HG03342 (cell line): ENCODE measurements at regions not wholly inside any gene's neighbourhood (a gene's known extent, or its start where the extent isn't known, plus 50 kb on each side); places are given as distances from the start of the nearest gene placed in this dataset.
"Not testable (repeated sequence)": the region's sequence is repeated elsewhere in the genome, so short reads cannot be mapped to it uniquely, and the experiment has no call there.

Source experiments
- ATAC-seq: cut with Tn5 transposase; IDR thresholded peaks from one replicate; pipeline ENCODE4 v1.9.1; 2021; ENCODE audit warnings: mild to moderate bottlenecking, moderate library complexity; ENCODE audit not compliant: unreplicated experiment

DNA sequence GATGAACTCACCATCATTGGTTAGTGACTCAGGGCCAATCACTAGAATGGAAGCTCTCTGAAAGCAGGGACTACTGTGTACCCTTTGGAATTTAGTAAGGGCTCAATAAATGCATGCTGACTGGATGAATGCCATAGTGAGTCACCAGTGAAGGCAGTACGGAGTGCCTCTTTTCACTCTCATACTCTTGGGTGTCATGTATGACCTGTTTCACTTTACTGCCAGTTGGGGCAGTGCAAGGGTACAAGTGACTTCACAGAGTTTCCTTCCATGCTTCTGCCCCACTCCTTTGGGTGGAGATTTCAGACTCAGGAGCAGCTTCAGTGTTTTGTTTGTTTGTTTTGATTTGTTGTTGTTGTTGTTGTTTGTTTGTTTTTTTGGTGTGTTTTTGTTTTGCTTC lies 57.7 kb downstream of the SOX3 start:
- no peak for ATAC-seq

- no peak for ATAC-seq
These were observed 64.0 kb downstream of the SOX3 start for GRCh38 chrX:140440876-140441275.

GRCh38 chrX:140439476-140439875 lies 65.4 kb downstream of the SOX3 start:
- no peak for ATAC-seq

GRCh38 chrX:140434347-140434746 lies 70.5 kb downstream of the SOX3 start:
- no peak for ATAC-seq

DNA sequence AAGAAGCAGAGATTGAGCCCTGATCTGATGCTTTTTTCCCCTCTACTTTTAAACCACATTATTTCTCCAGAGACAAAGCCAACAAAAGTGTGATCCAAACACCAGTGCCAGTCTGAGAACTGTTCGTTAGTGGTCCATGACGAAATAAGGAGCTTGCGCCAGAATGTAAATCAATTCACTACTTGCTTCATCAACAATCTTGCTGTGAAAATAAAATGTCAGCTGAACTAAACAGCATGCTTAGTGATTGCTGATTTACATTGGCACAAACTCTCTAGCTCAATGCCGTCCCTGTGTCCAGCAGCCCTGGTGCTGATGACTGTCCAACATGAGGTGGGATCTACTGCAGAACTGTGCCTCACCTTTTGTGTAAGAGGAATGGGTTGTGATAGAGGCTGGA lies 71.3 kb downstream of the SOX3 start:
- no peak for ATAC-seq

DNA sequence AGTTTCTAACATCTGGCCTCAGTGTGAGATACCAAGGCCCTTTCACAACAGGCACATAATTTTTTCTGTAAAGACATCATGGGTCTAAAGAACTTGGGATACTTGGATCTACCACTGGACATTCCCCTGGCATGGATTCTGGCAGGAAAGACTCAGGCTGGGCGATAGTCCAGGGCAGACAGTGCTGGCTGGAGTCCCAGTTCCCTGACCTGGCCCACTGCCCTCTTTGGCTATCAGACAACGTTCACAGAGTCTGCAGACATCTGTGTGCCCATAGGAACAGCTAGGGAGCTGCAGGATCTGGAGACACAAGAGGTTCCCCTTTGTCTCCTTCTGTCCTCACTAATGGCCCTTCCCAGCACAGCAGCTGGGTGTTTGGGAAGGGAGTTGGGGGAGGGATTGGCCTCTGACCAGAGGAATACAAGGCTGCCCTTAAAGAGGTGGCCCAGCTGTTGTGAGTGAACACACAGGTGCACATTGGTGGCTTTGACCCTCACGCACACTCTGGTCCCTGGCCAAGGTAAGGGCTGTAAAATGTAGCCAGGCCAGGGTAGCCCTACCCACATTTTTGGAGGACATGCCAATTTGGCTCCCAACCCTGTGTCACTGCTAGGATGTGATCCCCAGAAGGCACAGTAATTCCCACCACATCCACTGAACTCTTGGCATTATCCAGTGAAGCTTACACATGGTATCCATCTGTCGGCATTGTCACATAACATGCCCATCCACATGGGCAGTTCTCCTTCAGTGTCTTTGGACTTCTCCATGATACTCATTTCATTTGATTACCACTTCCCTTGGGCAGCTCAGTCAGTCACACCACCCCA lies 72.3 kb downstream of the SOX3 start:
- ATAC-seq = no peak

DNA sequence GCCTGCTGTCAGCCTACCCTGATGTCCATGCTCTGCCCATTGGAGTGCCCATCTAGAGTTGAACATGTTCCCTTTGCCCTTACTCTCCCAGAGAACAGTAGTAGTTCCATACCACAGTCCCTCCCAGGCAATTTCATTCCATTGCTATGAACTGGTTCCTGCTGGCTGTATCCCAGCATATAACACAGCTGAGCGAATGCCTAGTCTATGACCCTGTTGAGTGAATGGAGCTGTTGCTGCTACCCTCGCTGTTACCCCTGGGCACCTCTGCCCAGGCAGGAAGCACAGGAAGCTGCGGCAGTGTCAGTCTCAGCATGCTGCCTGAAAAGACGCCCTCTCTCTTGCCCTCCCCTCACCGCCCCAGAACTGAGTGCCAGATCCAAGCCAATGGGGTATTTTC lies 73.3 kb downstream of the SOX3 start:
- no peak for ATAC-seq

- ATAC-seq = no peak
These were observed 79.0 kb downstream of the SOX3 start for GRCh38 chrX:140425712-140426395.

DNA sequence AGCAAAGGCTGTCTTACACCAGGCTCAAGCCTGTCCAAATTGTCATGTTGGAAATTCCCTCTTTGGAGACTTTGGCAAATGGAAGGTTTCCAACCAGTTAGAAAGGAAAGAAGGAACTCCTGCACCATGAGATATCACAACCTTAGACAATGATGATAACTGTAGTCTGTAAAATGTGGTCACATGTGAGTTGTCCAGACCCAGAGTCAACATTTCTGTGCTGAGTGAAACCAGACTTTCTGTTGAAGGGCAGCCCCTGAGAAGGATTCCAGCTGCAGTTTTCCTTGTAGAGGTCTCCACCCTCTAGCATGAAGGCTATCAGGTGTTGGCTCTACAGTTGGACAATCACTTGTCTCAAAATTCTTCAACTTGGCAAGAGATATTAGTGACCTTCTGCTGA lies 82.4 kb downstream of the SOX3 start:
- ATAC-seq = no peak

- not testable (repeated sequence) for ATAC-seq
These were observed 102.7 kb downstream of the SOX3 start for GRCh38 chrX:140402131-140402530.

DNA sequence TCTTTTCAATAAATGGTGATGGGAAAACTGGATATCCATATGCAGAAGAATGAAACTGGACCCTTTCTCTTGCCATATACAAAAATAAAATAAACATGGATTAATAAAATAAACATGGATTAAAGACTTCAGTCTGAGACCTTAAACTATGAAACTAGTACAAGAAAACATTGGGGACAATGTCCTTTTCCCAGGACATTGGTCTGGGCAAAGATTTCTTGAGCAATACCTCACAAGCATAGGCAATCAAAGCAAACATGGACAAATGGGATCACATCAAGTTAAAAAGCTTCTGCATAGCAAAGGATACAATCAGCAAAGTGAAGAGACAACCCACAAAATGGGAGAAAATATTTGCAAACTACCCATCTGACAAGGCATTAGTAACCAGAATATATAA lies 108.5 kb downstream of the SOX3 start:
- ATAC-seq = not testable (repeated sequence)

- ATAC-seq = no peak
These were observed 111.4 kb downstream of the SOX3 start for GRCh38 chrX:140393507-140393906.

GRCh38 chrX:140391313-140391712 lies 113.6 kb downstream of the SOX3 start:
- no peak for ATAC-seq

DNA sequence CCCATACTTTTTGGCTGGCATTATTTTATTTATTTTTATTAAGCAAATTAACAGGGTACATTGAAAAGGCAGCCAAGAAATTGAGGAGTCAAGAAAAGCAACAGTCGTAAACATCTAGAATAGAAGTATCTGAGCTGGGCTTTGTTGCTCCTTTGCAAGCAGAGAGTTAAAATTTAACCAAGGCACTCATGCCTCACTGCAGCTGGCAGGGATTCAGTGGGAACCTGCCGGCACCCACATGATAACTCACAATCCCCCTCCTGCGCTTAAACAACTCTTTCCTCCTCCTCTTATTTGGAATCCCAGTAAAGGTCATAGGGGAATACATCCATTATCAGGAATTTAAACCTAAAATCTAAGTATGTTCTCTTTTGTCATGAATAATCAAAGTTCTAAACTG lies 115.5 kb downstream of the SOX3 start:
- ATAC-seq = no peak

GRCh38 chrX:140362861-140363260 lies 142.0 kb downstream of the SOX3 start:
- ATAC-seq = no peak

DNA sequence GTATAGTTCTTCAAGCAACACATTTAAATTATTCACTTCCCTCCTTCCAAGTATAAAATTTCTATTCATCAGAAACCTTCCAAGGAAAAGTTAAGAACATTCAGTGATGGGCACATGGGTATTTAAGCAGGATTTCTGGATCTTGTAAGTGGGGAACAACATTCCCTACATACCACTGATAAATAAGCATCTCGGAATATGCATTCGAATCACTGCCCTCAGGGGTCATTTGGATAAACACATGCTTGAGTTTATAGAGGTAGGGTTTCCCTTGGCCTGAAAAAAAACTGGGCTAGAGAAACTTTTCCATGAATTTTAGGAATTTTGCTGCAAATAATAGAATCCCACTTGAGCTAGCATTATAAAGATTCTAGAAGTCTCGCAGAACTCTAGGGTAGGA lies 143.9 kb downstream of the SOX3 start:
- no peak for ATAC-seq

GRCh38 chrX:140360284-140360683 lies 144.6 kb downstream of the SOX3 start:
- ATAC-seq = no peak

DNA sequence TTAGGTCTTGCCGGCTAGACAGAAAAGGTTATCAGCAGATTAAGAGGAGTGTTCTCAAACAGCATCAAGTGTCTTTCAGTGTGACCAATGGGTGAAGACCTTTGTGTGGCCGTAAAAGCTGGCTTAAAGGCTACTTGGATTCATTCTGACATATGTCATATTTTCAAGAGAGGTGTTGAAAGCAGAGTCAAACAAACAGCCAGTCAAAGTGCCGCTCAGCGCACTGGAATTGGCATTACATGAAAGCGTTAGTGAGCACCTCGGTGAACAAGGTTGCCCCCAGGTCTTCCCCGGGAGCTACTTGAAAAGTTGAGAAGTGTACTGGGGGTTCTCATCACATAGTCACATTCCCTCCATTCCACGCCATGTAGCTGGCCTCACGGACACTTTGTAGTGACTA lies 148.9 kb downstream of the SOX3 start:
- no peak for ATAC-seq

GRCh38 chrX:140355429-140355828 lies 149.4 kb downstream of the SOX3 start:
- ATAC-seq = no peak

DNA sequence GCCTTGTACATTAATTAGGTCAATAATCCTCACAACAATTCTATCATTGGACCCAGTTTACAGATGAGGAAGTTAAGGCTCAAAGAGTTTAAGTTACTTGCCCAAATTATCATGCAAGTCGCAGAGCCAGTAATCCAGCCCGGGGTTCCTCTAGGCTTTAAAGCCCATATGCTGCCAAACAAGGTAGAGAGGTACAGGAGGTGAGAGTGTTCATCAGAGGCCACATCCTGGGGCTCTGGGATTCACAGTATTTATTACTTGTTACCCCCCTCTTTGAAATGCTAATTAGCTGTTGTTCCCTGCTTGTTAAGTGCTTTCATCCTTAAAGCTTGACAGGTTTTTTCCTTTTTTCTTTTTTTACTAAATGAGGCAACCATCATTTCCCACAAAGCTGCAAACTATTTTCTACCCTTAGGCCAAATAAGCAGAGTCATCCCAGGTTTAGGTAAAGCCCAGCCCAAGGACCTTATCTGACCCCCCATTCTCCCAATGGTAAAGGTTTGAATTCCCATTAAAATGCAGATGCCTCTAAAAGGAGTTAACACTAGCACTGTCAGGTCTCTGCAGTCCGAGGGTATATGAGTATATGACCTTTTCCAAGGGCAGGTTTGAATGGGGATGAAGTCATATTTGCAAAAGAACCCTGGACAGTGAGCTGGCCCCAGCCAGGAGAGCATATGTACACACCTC lies 150.3 kb downstream of the SOX3 start:
- ATAC-seq = no peak

- no peak for ATAC-seq
These were observed 158.1 kb downstream of the SOX3 start for GRCh38 chrX:140346729-140347128.
